Endothelial cell of umbilical vein (primary cell): ENCODE measurements at regions not wholly inside any gene's neighbourhood (a gene's known extent, or its start where the extent isn't known, plus 50 kb on each side); places are given as distances from the start of the nearest gene placed in this dataset.

Experiments used
- BruUV-seq: library from RNA; stranded (reverse); fragments of 400-500 nt; replicated peaks from 2 replicates; lab custom pipeline; 2021; lab: Mats Ljungman, UMichigan
- CTCF ChIA-PET: fragments of 300-600, 350-600 bp; sonication (Branson Sonifier 250); formaldehyde crosslinking; loops from one replicate; lab custom pipeline; 2021; ENCODE audit warnings: antibody characterized with exemption, inconsistent platforms; lab: Charles Lee
- POLR2A ChIA-PET: fragments of 300-600, 350-600 bp; sonication (Branson Sonifier 250); formaldehyde crosslinking; loops from one replicate; lab custom pipeline; 2021; ENCODE audit warnings: antibody characterized with exemption, inconsistent platforms; lab: Charles Lee
- DNase-seq: peaks from one replicate; pipeline ENCODE4 v3.0.0-alpha.2; 2011; ENCODE audit warnings: low read depth, low spot score
- FAIRE-seq: peaks from 2 replicates; lab custom pipeline; 2011; peaks lifted over from hg19 to GRCh38; lab: Jason Lieb, UNC
- H2AFZ ChIP-seq: 2 replicates; pipeline ENCODE4 v1.6.0; 2012; ENCODE audit warnings: low read depth, low read length, control low read depth, inconsistent platforms
- H3K27ac ChIP-seq: 2 replicates; pipeline ENCODE4 v1.5.1; 2011; ENCODE audit warnings: low read depth, mild to moderate bottlenecking, control low read depth, low read length, moderate library complexity; ENCODE audit not compliant: insufficient read depth
- H3K27me3 ChIP-seq, 2 experiments: 2 replicates each; pipeline versions ENCODE4 v1.6.0 to v1.6.1; 2011; ENCODE audit warnings: low read length in 2 of 2, mixed read lengths in 1 of 2; ENCODE audit not compliant: control insufficient read depth in 2 of 2, insufficient read depth in 2 of 2
- H3K36me3 ChIP-seq, 2 experiments: 2 replicates in 1 of 2; 3 replicates in 1 of 2; pipeline ENCODE4 v1.5.1; 2011; ENCODE audit warnings: low read length in 2 of 2, mild to moderate bottlenecking in 1 of 2, moderate library complexity in 1 of 2; ENCODE audit not compliant: control insufficient read depth in 2 of 2, insufficient read depth in 2 of 2; ENCODE audit errors: extremely low read depth in 1 of 2
- H3K4me1 ChIP-seq: 3 replicates; pipeline ENCODE4 v1.5.1; 2011; ENCODE audit warnings: mild to moderate bottlenecking, low read length; ENCODE audit not compliant: control insufficient read depth, insufficient read depth; ENCODE audit errors: extremely low read depth
- H3K4me2 ChIP-seq: 2 replicates; pipeline ENCODE4 v1.6.1; 2011; ENCODE audit warnings: low read length, control low read depth, mixed read lengths; ENCODE audit not compliant: insufficient read depth
- H3K4me3 ChIP-seq, 3 experiments: fragments of 200-600 bp in 1 of 3; sonication (generic), shearing (Covaris generic) in 1 of 3; replicated peaks in 1 of 3; 2 replicates each; pipeline ENCODE4 v1.5.1; 2011 to 2016; ENCODE audit warnings: control low read depth in 3 of 3, low read length in 3 of 3, mild to moderate bottlenecking in 2 of 3, inconsistent platforms in 1 of 3, low read depth in 1 of 3, moderate library complexity in 1 of 3; ENCODE audit not compliant: insufficient read depth in 1 of 3
- H3K79me2 ChIP-seq: 2 replicates; pipeline ENCODE4 v1.6.0; 2012; ENCODE audit warnings: low read length, inconsistent platforms; ENCODE audit not compliant: control insufficient read depth, insufficient read depth
- H3K9ac ChIP-seq: replicated peaks from 2 replicates; pipeline ENCODE3; 2011; ENCODE audit warnings: low read length, control low read depth; ENCODE audit not compliant: insufficient read depth; ENCODE audit errors: extremely low read depth
- H3K9me1 ChIP-seq: replicated peaks from 3 replicates; pipeline ENCODE4 v1.6.0; 2011; ENCODE audit warnings: mild to moderate bottlenecking, low read length; ENCODE audit not compliant: control insufficient read depth, insufficient read depth; ENCODE audit errors: extremely low read depth
- H3K9me3 ChIP-seq: replicated peaks from 2 replicates; pipeline ENCODE4 v1.5.1; 2012; ENCODE audit warnings: low read length, inconsistent platforms; ENCODE audit not compliant: control insufficient read depth, insufficient read depth
- H4K20me1 ChIP-seq: replicated peaks from 2 replicates; pipeline ENCODE3; 2011; ENCODE audit warnings: mild to moderate bottlenecking, low read length; ENCODE audit not compliant: control insufficient read depth, insufficient read depth; ENCODE audit errors: extremely low read depth
- CTCF ChIP-seq, 2 donors: IDR thresholded peaks; 1 replicate in 1 of 2; 2 replicates in 1 of 2; pipeline ENCODE4 v1.5.1; 2011; ENCODE audit warnings: low read length in 2 of 2, mild to moderate bottlenecking in 2 of 2, moderate library complexity in 2 of 2, control low read depth in 1 of 2, inconsistent platforms in 1 of 2, low read depth in 1 of 2; ENCODE audit not compliant: insufficient read depth in 1 of 2; ENCODE audit errors: extremely low read depth in 1 of 2
- EZH2 ChIP-seq: IDR thresholded peaks from 2 replicates; pipeline ENCODE4 v1.6.1; 2012; ENCODE audit warnings: borderline replicate concordance, low read depth, mild to moderate bottlenecking, moderate library complexity, low read length, inconsistent platforms; ENCODE audit not compliant: severe bottlenecking
- FOS ChIP-seq: IDR thresholded peaks from 2 replicates; pipeline ENCODE4 v1.6.1; 2011; ENCODE audit warnings: mild to moderate bottlenecking, low read length, moderate library complexity, borderline replicate concordance; ENCODE audit not compliant: insufficient read depth
- GATA2 ChIP-seq: IDR thresholded peaks from 2 replicates; pipeline ENCODE4 v1.7.0; 2011; ENCODE audit warnings: low read depth, mild to moderate bottlenecking, moderate library complexity, mixed read lengths, low read length; ENCODE audit not compliant: insufficient read length, insufficient read depth
- JUN ChIP-seq: IDR thresholded peaks from 2 replicates; pipeline ENCODE4 v1.6.1; 2011; ENCODE audit warnings: borderline replicate concordance, low read depth; ENCODE audit not compliant: insufficient read length, insufficient read depth
- MAX ChIP-seq: IDR thresholded peaks from 2 replicates; pipeline ENCODE4 v1.6.1; 2011; ENCODE audit not compliant: insufficient read depth, insufficient read length
- MYC ChIP-seq: IDR thresholded peaks from one replicate; pipeline ENCODE4 v1.6.1; 2011; ENCODE audit warnings: mild to moderate bottlenecking, low read depth, low read length
- POLR2A ChIP-seq: IDR thresholded peaks from 2 replicates; pipeline ENCODE4 v1.6.1; 2012; ENCODE audit warnings: low read depth, mild to moderate bottlenecking, control low read depth, low read length
- POLR2AphosphoS5 ChIP-seq: IDR thresholded peaks from 2 replicates; pipeline ENCODE4 v1.6.1; 2012; ENCODE audit warnings: low read depth, mild to moderate bottlenecking, control low read depth, low read length, moderate library complexity; ENCODE audit not compliant: insufficient read depth
- dilution Hi-C: fragments of 300-500 bp; cut with MboI; formaldehyde crosslinking; loops from one replicate; pipeline ENCODE4 v1.15.0; 2019; ENCODE audit warnings: low sequenced_read_pairs; ENCODE audit not compliant: extremely low pct_ligation_motif_present
- intact Hi-C: fragments of 100-400 bp; cut with micrococcal nuclease; formaldehyde crosslinking; loops from one replicate; pipeline ENCODE4 v1.10.0; 2022

GRCh38 chr4:162838671-162839070 is 328.0 kb downstream of the NAF1 start:
- no peak for FAIRE-seq
- Histone ChIP-seq H4K20me1 (no peaks in the 10 kb centered on the region), H3K9ac (no peak overlapping the region), H3K27me3 (no peaks in the 10 kb centered on the region), H3K27ac (no peak overlapping the region), H3K79me2 (no peaks in the 10 kb centered on the region), H3K4me2 (no peak overlapping the region), H3K4me3 (no peak overlapping the region), H3K9me1 (no peaks in the 10 kb centered on the region), H3K4me1 (no peaks in the 10 kb centered on the region), H3K9me3 (peaks cover 3% of the 10 kb centered on the region), H3K36me3 (no peaks in the 10 kb centered on the region), H2AFZ (no peak overlapping the region)
- BruUV-seq = no TSS peak
- DNase-seq = no peak
- TF ChIP-seq GATA2 (no peak), POLR2AphosphoS5 (no peak), EZH2 (no peak), MAX (no peak), POLR2A (no peak), MYC (no peak), FOS (no peak), CTCF (IDR thresholded peaks at IDR 0.05; ENCODE audit: extremely low read depth in 1 of 2, insufficient read depth in 1 of 2, low read depth in 1 of 2, low read length in 2 of 2) (no peak), JUN (no peak)
- POLR2A ChIA-PET = no interaction called here
- dilution Hi-C loops = no loop called here
- intact Hi-C loops = no loop called here
- CTCF ChIA-PET = no interaction called here
